BLaER1 (cell line): ENCODE measurements at regions not wholly inside any gene's neighbourhood (a gene's known extent, or its start where the extent isn't known, plus 50 kb on each side); places are given as distances from the start of the nearest gene placed in this dataset.

ENCODE experiments used
- H3K27ac ChIP-seq: shearing (Covaris generic); formaldehyde crosslinking; 2 replicates; pipeline ENCODE4 v1.8.1; 2022
- H3K27me3 ChIP-seq: shearing (Covaris generic); formaldehyde crosslinking; 2 replicates; pipeline ENCODE4 v1.8.1; 2022
- H3K36me3 ChIP-seq: shearing (Covaris generic); formaldehyde crosslinking; 2 replicates; pipeline ENCODE4 v1.8.1; 2022
- H3K4me1 ChIP-seq: shearing (Covaris generic); formaldehyde crosslinking; 2 replicates; pipeline ENCODE4 v1.8.1; 2022
- H3K4me2 ChIP-seq: shearing (Covaris generic); formaldehyde crosslinking; 2 replicates; pipeline ENCODE4 v1.8.1; 2022
- H3K4me3 ChIP-seq: shearing (Covaris generic); formaldehyde crosslinking; 2 replicates; pipeline ENCODE4 v1.8.1; 2022
- H3K9ac ChIP-seq: shearing (Covaris generic); formaldehyde crosslinking; 2 replicates; pipeline ENCODE4 v1.8.1; 2022
- H3K9me3 ChIP-seq: shearing (Covaris generic); formaldehyde crosslinking; 2 replicates; pipeline ENCODE4 v1.8.1; 2022
- H4K20me1 ChIP-seq: shearing (Covaris generic); formaldehyde crosslinking; 2 replicates; pipeline ENCODE4 v1.8.1; 2022
- Cebpa-rat ChIP-seq: shearing (Covaris generic); IDR thresholded peaks from 2 replicates; pipeline ENCODE4 v1.8.1; 2022

GRCh38 chr11:33488971-33489370, 211.7 kb downstream of the C11orf91 start:
- Histone ChIP-seq H3K36me3 (no peaks in the 10 kb centered on the region), H3K9ac (no peak overlapping the region), H3K4me2 (no peak overlapping the region), H3K9me3 (no peaks in the 10 kb centered on the region), H3K4me1 (no peaks in the 10 kb centered on the region), H3K4me3 (no peak overlapping the region), H3K27ac (no peak overlapping the region), H3K27me3 (no peaks in the 10 kb centered on the region), H4K20me1 (no peaks in the 10 kb centered on the region)
- no peak for TF ChIP-seq Cebpa-rat

DNA sequence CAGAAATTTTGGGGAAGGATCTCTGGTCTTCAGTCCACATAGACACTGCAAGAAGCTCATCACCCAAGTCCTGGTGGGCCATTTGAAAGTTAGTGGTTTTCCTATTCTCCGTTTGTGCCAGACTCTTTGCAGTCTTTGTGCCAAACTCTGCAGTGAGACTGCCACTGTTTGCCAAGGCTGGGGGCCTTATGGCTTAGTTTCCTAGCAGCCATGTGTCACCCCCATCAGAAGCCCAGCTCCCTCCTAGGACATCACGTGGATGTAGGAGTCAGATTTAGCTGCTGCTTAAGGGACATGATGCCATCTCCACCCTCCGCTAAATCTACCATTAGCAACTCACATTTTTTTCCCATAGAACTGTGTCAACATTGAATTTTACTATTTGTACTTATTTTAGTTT, 220.0 kb downstream of the C11orf91 start:
- H3K4me3 ChIP-seq, result no peak overlapping the region
- no peak overlapping the region for H3K27ac ChIP-seq
- no peaks in the 10 kb centered on the region for H3K9me3 ChIP-seq
- no peak overlapping the region for H3K4me2 ChIP-seq
- H4K20me1 ChIP-seq, result no peaks in the 10 kb centered on the region
- H3K9ac ChIP-seq, result no peak overlapping the region
- no peak for TF ChIP-seq Cebpa-rat
- no peaks in the 10 kb centered on the region for H3K36me3 ChIP-seq
- no peaks in the 10 kb centered on the region for H3K27me3 ChIP-seq
- H3K4me1 ChIP-seq, result peaks cover 6% of the 10 kb centered on the region; the same call in 1 of the 2 replicates

DNA sequence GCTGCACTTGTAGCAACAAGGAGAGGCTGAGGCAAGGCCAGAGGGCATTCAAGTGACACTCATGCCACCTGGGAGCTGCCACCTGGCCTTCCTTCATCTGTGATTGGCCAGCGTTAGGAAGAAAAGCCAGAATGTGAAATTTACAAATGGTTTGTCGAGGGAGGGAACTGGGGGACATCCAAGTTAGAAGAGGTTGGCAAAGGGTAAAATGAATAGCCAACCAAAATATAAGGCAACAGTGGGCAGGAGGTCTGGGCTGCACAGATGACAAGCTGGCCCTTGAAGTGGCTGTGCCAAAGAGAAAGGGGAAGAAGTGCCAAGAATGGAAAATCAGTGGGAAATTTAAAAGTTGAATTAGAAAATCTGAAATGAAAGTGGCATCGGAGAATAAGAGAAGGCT, 221.4 kb downstream of the C11orf91 start:
- Histone ChIP-seq H3K27me3 (no peaks in the 10 kb centered on the region), H3K9ac (no peak overlapping the region), H3K4me1 (peaks cover 7% of the 10 kb centered on the region; the same call in 1 of the 2 replicates), H4K20me1 (no peaks in the 10 kb centered on the region), H3K4me3 (no peak overlapping the region), H3K9me3 (no peaks in the 10 kb centered on the region), H3K36me3 (no peaks in the 10 kb centered on the region), H3K4me2 (no peak overlapping the region), H3K27ac (no peak overlapping the region)
- no peak for TF ChIP-seq Cebpa-rat

- no peaks in the 10 kb centered on the region for H3K27me3 ChIP-seq
- H3K4me1 ChIP-seq, result peaks cover 7% of the 10 kb centered on the region; the same call in 1 of the 2 replicates
- H3K36me3 ChIP-seq, result no peaks in the 10 kb centered on the region
- H3K9me3 ChIP-seq, result no peaks in the 10 kb centered on the region
- H4K20me1 ChIP-seq, result no peaks in the 10 kb centered on the region
- no peak overlapping the region for H3K4me3 ChIP-seq
- TF ChIP-seq Cebpa-rat, result no peak
- no peak overlapping the region for H3K4me2 ChIP-seq
- H3K9ac ChIP-seq, result no peak overlapping the region
- H3K27ac ChIP-seq, result no peak overlapping the region
These were observed 221.0 kb downstream of the HIPK3 start for GRCh38 chr11:33478111-33478573.

DNA sequence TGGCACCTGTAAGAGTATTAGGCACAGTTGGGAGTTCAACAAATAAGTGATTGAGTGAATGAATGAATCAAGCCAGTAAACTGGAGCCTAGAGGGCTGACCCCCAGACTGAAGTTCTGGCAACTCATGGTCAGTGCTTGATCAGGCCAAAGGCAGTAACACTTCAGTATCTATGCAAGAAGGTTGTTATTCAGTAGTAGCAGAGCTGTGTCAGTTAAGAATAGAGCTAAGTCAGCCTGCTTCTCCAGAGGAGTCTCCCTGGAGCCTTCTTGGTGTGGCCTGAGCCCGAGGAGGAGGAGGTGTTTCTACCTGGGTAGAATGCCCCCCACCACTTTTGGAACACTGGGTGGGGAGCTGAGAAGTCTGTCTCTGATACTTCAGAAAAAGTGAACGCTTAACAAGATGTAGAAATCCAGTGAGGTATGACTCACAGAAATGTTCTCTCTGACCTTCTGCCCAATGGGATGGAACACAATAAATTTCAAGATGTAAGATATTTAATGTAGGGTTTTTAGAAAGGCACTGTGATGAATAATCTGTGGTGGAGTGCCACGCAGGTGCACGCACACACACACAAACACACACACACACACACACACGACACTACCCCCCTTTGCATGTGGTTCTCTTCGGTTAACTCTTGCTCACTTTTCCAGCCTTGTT, 219.9 kb downstream of the HIPK3 start:
- Histone ChIP-seq H3K27ac (no peak overlapping the region), H3K4me1 (peaks cover 7% of the 10 kb centered on the region; the same call in 1 of the 2 replicates), H4K20me1 (no peaks in the 10 kb centered on the region), H3K36me3 (no peaks in the 10 kb centered on the region), H3K4me3 (no peak overlapping the region), H3K9me3 (no peaks in the 10 kb centered on the region), H3K9ac (no peak overlapping the region), H3K27me3 (no peaks in the 10 kb centered on the region), H3K4me2 (no peak overlapping the region)
- no peak for TF ChIP-seq Cebpa-rat

DNA sequence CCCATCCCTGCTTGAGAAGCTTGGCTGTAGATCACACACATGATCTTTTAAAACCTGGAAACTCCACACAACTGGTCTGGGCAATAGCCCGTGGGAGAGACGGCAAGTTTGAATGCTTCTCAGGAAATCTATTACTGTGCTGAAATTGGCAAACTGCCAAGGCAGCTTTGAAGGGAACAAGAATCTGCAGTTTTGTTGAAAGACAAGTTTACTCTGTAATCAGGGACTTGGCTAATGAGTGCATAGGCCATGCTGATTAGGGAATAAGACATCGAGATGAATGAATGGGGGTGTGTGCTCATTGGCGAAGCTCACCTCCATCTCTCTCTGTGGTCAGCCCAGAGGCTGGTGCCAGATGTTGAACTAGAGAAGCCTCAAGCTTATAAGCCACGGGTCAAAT, 218.8 kb downstream of the HIPK3 start:
- no peaks in the 10 kb centered on the region for H3K27me3 ChIP-seq
- H3K36me3 ChIP-seq, result no peaks in the 10 kb centered on the region
- 0 out of 2 replicates have a peak overlapping the region, but pooled peaks have one; percentile 3 for H3K4me2 ChIP-seq
- H3K4me1 ChIP-seq, result peaks cover 7% of the 10 kb centered on the region; the same call in 1 of the 2 replicates
- no peak overlapping the region for H3K9ac ChIP-seq
- H3K9me3 ChIP-seq, result no peaks in the 10 kb centered on the region
- no peak overlapping the region for H3K27ac ChIP-seq
- H3K4me3 ChIP-seq, result no peak overlapping the region
- no peaks in the 10 kb centered on the region for H4K20me1 ChIP-seq
- TF ChIP-seq Cebpa-rat, result no peak

DNA sequence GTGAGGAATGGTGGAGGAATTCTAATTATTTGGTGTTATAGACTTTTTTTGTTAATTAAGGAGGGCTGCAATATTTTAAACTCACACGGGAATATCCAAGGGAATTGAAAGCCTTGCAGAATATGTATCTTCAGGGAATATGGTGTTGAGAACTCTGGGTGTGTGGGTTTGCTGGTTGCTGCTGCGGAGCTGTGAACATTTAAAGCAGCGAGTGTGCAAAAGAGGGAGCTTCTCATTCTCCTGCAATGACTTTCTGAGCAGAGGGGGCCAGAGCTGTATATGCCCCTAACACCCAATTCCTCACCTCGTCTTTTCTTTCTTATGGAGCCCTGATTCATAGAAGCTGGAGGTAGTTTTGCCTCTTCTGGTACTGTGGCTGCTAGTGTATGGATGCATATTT, 217.7 kb downstream of the HIPK3 start:
- Histone ChIP-seq H3K9ac (no peak overlapping the region), H3K9me3 (no peaks in the 10 kb centered on the region), H3K27ac (no peak overlapping the region), H4K20me1 (no peaks in the 10 kb centered on the region), H3K27me3 (no peaks in the 10 kb centered on the region), H3K4me2 (no peak overlapping the region), H3K4me3 (no peak overlapping the region), H3K4me1 (peaks cover 7% of the 10 kb centered on the region; the same call in 1 of the 2 replicates), H3K36me3 (no peaks in the 10 kb centered on the region)
- TF ChIP-seq Cebpa-rat, result no peak

- H3K27me3 ChIP-seq, result no peaks in the 10 kb centered on the region
- no peak overlapping the region for H3K9ac ChIP-seq
- H3K4me2 ChIP-seq, result no peak overlapping the region
- H3K36me3 ChIP-seq, result no peaks in the 10 kb centered on the region
- no peak overlapping the region for H3K27ac ChIP-seq
- no peaks in the 10 kb centered on the region for H3K9me3 ChIP-seq
- H4K20me1 ChIP-seq, result no peaks in the 10 kb centered on the region
- no peak for TF ChIP-seq Cebpa-rat
- H3K4me1 ChIP-seq, result peaks cover 7% of the 10 kb centered on the region; the same call in 1 of the 2 replicates
- H3K4me3 ChIP-seq, result no peak overlapping the region
These were observed 214.4 kb downstream of the HIPK3 start for GRCh38 chr11:33471541-33471940.

DNA sequence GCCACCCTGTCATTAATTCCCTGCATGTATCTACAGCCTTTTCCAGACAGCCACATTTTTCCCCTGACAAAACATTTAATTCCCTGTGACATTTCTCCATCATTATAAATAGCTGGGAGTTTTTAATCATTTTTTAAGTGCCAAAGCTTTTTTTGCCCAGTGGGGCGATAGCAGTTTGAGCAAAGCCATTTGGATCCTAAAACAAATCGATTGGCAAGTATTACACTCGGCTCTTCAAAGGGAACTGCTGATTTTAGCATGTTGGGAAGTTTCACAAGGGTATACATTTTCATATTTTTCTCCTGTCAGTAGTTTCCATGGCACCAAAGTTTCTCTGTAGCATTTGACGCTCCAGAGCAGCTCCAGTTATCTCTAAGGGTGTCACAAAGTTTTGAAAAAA, 210.8 kb downstream of the HIPK3 start:
- no peaks in the 10 kb centered on the region for H3K4me1 ChIP-seq
- H4K20me1 ChIP-seq, result no peaks in the 10 kb centered on the region
- TF ChIP-seq Cebpa-rat, result no peak
- H3K36me3 ChIP-seq, result no peaks in the 10 kb centered on the region
- no peak overlapping the region for H3K9ac ChIP-seq
- no peak overlapping the region for H3K4me3 ChIP-seq
- H3K4me2 ChIP-seq, result no peak overlapping the region
- no peaks in the 10 kb centered on the region for H3K27me3 ChIP-seq
- H3K27ac ChIP-seq, result no peak overlapping the region
- H3K9me3 ChIP-seq, result no peaks in the 10 kb centered on the region

DNA sequence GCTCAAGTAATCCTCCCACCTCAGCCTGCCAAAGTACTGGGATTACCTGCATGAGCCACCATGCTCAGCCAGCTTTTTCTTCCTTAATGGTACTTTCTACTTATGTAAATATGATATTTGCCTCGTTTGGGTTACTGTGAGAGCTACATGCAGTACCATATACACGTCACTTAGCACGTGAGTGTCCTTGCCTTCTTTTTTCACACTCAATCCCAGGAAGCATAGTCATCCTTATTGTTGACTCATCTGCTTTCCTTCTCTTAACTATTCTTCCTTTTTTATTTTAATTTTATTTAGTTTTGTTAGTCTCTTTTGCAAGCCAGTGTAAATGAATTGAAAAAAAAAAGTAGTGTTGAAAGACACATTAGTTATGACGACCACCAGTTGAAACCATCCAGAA, 205.9 kb downstream of the HIPK3 start:
- no peaks in the 10 kb centered on the region for H3K36me3 ChIP-seq
- H3K4me3 ChIP-seq, result no peak overlapping the region
- H3K27me3 ChIP-seq, result no peaks in the 10 kb centered on the region
- no peak overlapping the region for H3K27ac ChIP-seq
- H3K4me2 ChIP-seq, result no peak overlapping the region
- H3K9ac ChIP-seq, result no peak overlapping the region
- H4K20me1 ChIP-seq, result no peaks in the 10 kb centered on the region
- TF ChIP-seq Cebpa-rat, result no peak
- no peaks in the 10 kb centered on the region for H3K9me3 ChIP-seq
- H3K4me1 ChIP-seq, result no peaks in the 10 kb centered on the region
